H1 (cell line): ENCODE measurements at regions not wholly inside any gene's neighbourhood (a gene's known extent, or its start where the extent isn't known, plus 50 kb on each side); places are given as distances from the start of the nearest gene placed in this dataset.

Experiments
- CTCF ChIA-PET: fragments of 300-600 bp; sonication (Branson Sonifier 250); formaldehyde crosslinking; loops from one replicate; lab custom pipeline; 2021; ENCODE audit not compliant: partially characterized antibody; lab: Charles Lee
- POLR2A ChIA-PET: fragments of 300-600 bp; sonication (Branson Sonifier 250); formaldehyde crosslinking; loops from one replicate; lab custom pipeline; 2021; ENCODE audit warnings: inconsistent platforms; ENCODE audit not compliant: partially characterized antibody; lab: Charles Lee
- DNase-seq, 2 experiments: peaks; one replicate each; pipeline versions ENCODE4 v3.0.0 to v3.0.0-alpha.2; 2010 to 2022; ENCODE audit warnings: low spot score in 2 of 2, low read depth in 1 of 2, mixed read lengths in 1 of 2
- FAIRE-seq: peaks from 2 replicates; lab custom pipeline; 2011; peaks lifted over from hg19 to GRCh38; lab: Jason Lieb, UNC
- H2AFZ ChIP-seq: 2 replicates; pipeline ENCODE4 v1.8.1; 2012; ENCODE audit warnings: low read length, inconsistent platforms
- H2AK5ac ChIP-seq: 2 replicates; pipeline ENCODE4 v1.6.1; 2013; ENCODE audit warnings: low read depth, low read length
- H2BK120ac ChIP-seq: replicated peaks from 2 replicates; pipeline ENCODE3; 2013; ENCODE audit warnings: low read depth, low read length, inconsistent platforms
- H2BK12ac ChIP-seq: 2 replicates; pipeline ENCODE4 v1.6.1; 2013; ENCODE audit warnings: low read depth, low read length
- H2BK15ac ChIP-seq: 2 replicates; pipeline ENCODE4 v1.6.1; 2013; ENCODE audit warnings: low read length
- H2BK20ac ChIP-seq: 2 replicates; pipeline ENCODE4 v1.6.1; 2013; ENCODE audit warnings: low read length
- H2BK5ac ChIP-seq: 2 replicates; pipeline ENCODE4 v1.6.1; 2013; ENCODE audit warnings: low read depth, low read length
- H3K14ac ChIP-seq: 2 replicates; pipeline ENCODE4 v1.6.1; 2013; ENCODE audit warnings: inconsistent platforms; ENCODE audit not compliant: insufficient read length
- H3K18ac ChIP-seq: 2 replicates; pipeline ENCODE4 v1.6.1; 2013; ENCODE audit warnings: low read length; ENCODE audit errors: extremely low read depth
- H3K23ac ChIP-seq: 2 replicates; pipeline ENCODE4 v1.6.1; 2013; ENCODE audit warnings: inconsistent platforms; ENCODE audit not compliant: insufficient read length
- H3K23me2 ChIP-seq: 2 replicates; pipeline ENCODE4 v1.6.1; 2013; ENCODE audit warnings: low read depth, low read length
- H3K27ac ChIP-seq: 2 replicates; pipeline ENCODE4 v1.6.1; 2011; ENCODE audit warnings: low read depth, low read length, inconsistent platforms
- H3K27me3 ChIP-seq, 4 experiments: replicated peaks in 1 of 4; 1 replicate in 1 of 4; 2 replicates in 3 of 4; pipeline versions ENCODE4 v1.6.1 to v1.8.1; 2011 to 2013; ENCODE audit warnings: low read length in 3 of 4, mild to moderate bottlenecking in 3 of 4, inconsistent platforms in 2 of 4, mixed read lengths in 2 of 4, moderate library complexity in 1 of 4; ENCODE audit not compliant: control insufficient read depth in 3 of 4, insufficient read depth in 3 of 4; ENCODE audit errors: extremely low read depth in 1 of 4
- H3K36me3 ChIP-seq, 4 experiments: 2 replicates each; pipeline versions ENCODE4 v1.6.1 to v1.8.1; 2011 to 2013; ENCODE audit warnings: mild to moderate bottlenecking in 4 of 4, low read length in 3 of 4, moderate library complexity in 2 of 4, control low read depth in 1 of 4, inconsistent platforms in 1 of 4; ENCODE audit not compliant: insufficient read depth in 4 of 4, control insufficient read depth in 2 of 4
- H3K4ac ChIP-seq: replicated peaks from 2 replicates; pipeline ENCODE3; 2013; ENCODE audit warnings: low read length, low read depth, mixed read lengths, inconsistent platforms; ENCODE audit not compliant: insufficient read length
- H3K4me1 ChIP-seq, 4 experiments: replicated peaks in 1 of 4; 1 replicate in 1 of 4; 2 replicates in 3 of 4; pipeline versions ENCODE4 v1.6.1 to v1.8.1; 2011 to 2013; ENCODE audit warnings: low read length in 3 of 4, inconsistent platforms in 2 of 4, mixed read lengths in 1 of 4; ENCODE audit not compliant: insufficient read depth in 4 of 4, control insufficient read depth in 3 of 4
- H3K4me2 ChIP-seq, 2 experiments: 2 replicates each; pipeline versions ENCODE4 v1.6.1 to v1.8.1; 2011 to 2013; ENCODE audit warnings: low read depth in 2 of 2, low read length in 2 of 2, control low read depth in 1 of 2, inconsistent platforms in 1 of 2, mild to moderate bottlenecking in 1 of 2; ENCODE audit not compliant: insufficient read depth in 1 of 2
- H3K4me3 ChIP-seq, 4 experiments: fragments of 200-600, 300-600 bp in 1 of 4; sonication (generic), shearing (Covaris generic), sonication (Bioruptor Twin) in 1 of 4; 2 replicates each; pipeline versions ENCODE4 v1.5.1 to v1.8.1; 2011 to 2016; ENCODE audit warnings: low read length in 4 of 4, low read depth in 3 of 4, control low read depth in 2 of 4, inconsistent platforms in 2 of 4, mild to moderate bottlenecking in 2 of 4, mixed read lengths in 1 of 4, moderate library complexity in 1 of 4; ENCODE audit not compliant: insufficient read depth in 2 of 4; ENCODE audit errors: extremely low read depth in 1 of 4
- H3K56ac ChIP-seq: replicated peaks from 2 replicates; pipeline ENCODE3; 2013; ENCODE audit warnings: low read depth, mild to moderate bottlenecking, mixed read lengths, low read length, inconsistent platforms; ENCODE audit not compliant: insufficient read length
- H3K79me1 ChIP-seq: 2 replicates; pipeline ENCODE4 v1.6.1; 2013; ENCODE audit warnings: low read depth, low read length, control low read depth
- H3K79me2 ChIP-seq, 2 experiments: 2 replicates each; pipeline versions ENCODE4 v1.6.1 to v1.8.1; 2012 to 2013; ENCODE audit warnings: low read length in 2 of 2, mild to moderate bottlenecking in 2 of 2, inconsistent platforms in 1 of 2; ENCODE audit not compliant: insufficient read depth in 2 of 2, control insufficient read depth in 1 of 2
- H3K9ac ChIP-seq, 4 experiments: replicated peaks in 1 of 4; 1 replicate in 1 of 4; 2 replicates in 3 of 4; pipeline versions ENCODE4 v1.6.1 to v1.8.1; 2011 to 2013; ENCODE audit warnings: low read depth in 3 of 4, low read length in 3 of 4, control low read depth in 2 of 4, mild to moderate bottlenecking in 2 of 4, moderate library complexity in 2 of 4, inconsistent platforms in 1 of 4; ENCODE audit errors: extremely low read depth in 1 of 4
- H3K9me3 ChIP-seq, 2 experiments: 2 replicates each; pipeline versions ENCODE4 v1.6.1 to v1.8.1; 2012 to 2013; ENCODE audit warnings: mild to moderate bottlenecking in 2 of 2, moderate library complexity in 2 of 2, control low read depth in 1 of 2, inconsistent platforms in 1 of 2, low read depth in 1 of 2, low read length in 1 of 2, mixed read lengths in 1 of 2; ENCODE audit not compliant: insufficient read depth in 2 of 2
- H4K20me1 ChIP-seq, 2 experiments: replicated peaks in 1 of 2; 2 replicates each; pipeline versions ENCODE3 to v1.8.1; 2011 to 2013; ENCODE audit warnings: inconsistent platforms in 2 of 2, low read length in 2 of 2, mild to moderate bottlenecking in 1 of 2; ENCODE audit not compliant: insufficient read depth in 2 of 2, control insufficient read depth in 1 of 2
- H4K5ac ChIP-seq: 2 replicates; pipeline ENCODE4 v1.6.1; 2013; ENCODE audit warnings: low read length, low read depth, mixed read lengths, inconsistent platforms; ENCODE audit not compliant: insufficient read length
- H4K8ac ChIP-seq: 2 replicates; pipeline ENCODE4 v1.8.0; 2013; ENCODE audit warnings: mild to moderate bottlenecking, moderate library complexity, low read length, inconsistent platforms; ENCODE audit not compliant: insufficient read depth; ENCODE audit errors: extremely low read depth
- H4K91ac ChIP-seq: replicated peaks from 2 replicates; pipeline ENCODE3; 2013; ENCODE audit warnings: low read length, mixed read lengths, inconsistent platforms; ENCODE audit not compliant: insufficient read length
- BRCA1 ChIP-seq: IDR thresholded peaks from 2 replicates; pipeline ENCODE4 v1.6.1; 2012; ENCODE audit warnings: low read depth, low read length, improper control_type of control experiment
- CTCF ChIP-seq, 3 experiments: IDR thresholded peaks; 1 replicate in 2 of 3; 2 replicates in 1 of 3; pipeline versions ENCODE4 v1.5.1 to v1.6.1; 2011; ENCODE audit warnings: low read length in 3 of 3, mild to moderate bottlenecking in 3 of 3, inconsistent platforms in 2 of 3, low read depth in 1 of 3, moderate library complexity in 1 of 3; ENCODE audit not compliant: insufficient read depth in 1 of 3; ENCODE audit errors: control extremely low read depth in 1 of 3
- E2F6 ChIP-seq: IDR thresholded peaks from 2 replicates; pipeline ENCODE4 v1.6.1; 2012; ENCODE audit warnings: inconsistent platforms
- JUN ChIP-seq: IDR thresholded peaks from 2 replicates; pipeline ENCODE4 v1.6.1; 2011; ENCODE audit warnings: low read depth, mild to moderate bottlenecking, improper control_type of control experiment, low read length
- RAD21 ChIP-seq, 2 experiments: IDR thresholded peaks in 1 of 2; conservative IDR thresholded peaks in 1 of 2; 2 replicates each; pipeline ENCODE4 v1.6.1; 2011; ENCODE audit warnings: low read depth in 2 of 2, low read length in 2 of 2, improper control_type of control experiment in 1 of 2, inconsistent platforms in 1 of 2, mild to moderate bottlenecking in 1 of 2, moderate library complexity in 1 of 2
- RBBP5 ChIP-seq: IDR thresholded peaks from 2 replicates; pipeline ENCODE4 v1.7.1; 2012; ENCODE audit warnings: low read depth, mild to moderate bottlenecking, inconsistent platforms, low read length, moderate library complexity, borderline replicate concordance
- SP1 ChIP-seq: IDR thresholded peaks from 2 replicates; pipeline ENCODE4 v1.6.1; 2011; ENCODE audit warnings: low read depth, low read length
- SRF ChIP-seq: IDR thresholded peaks from 2 replicates; pipeline ENCODE4 v1.6.1; 2011; ENCODE audit warnings: mild to moderate bottlenecking, low read depth, low read length, moderate library complexity
- SUZ12 ChIP-seq: fragments of 200-600 bp; sonication (generic); IDR thresholded peaks from 2 replicates; pipeline ENCODE4 v1.6.1; 2012; ENCODE audit warnings: mild to moderate bottlenecking, inconsistent platforms, low read length, moderate library complexity, mixed read lengths
- TAF1 ChIP-seq: IDR thresholded peaks from 2 replicates; pipeline ENCODE4 v1.6.1; 2011; ENCODE audit warnings: mild to moderate bottlenecking, low read depth, low read length
- TBP ChIP-seq: IDR thresholded peaks from 2 replicates; pipeline ENCODE4 v1.6.1; 2011; ENCODE audit warnings: low read depth, low read length, improper control_type of control experiment
- WGBS, 2 experiments: shearing (Covaris generic) in 1 of 2; methylation state at CpG; one replicate each; pipeline versions ENCODE4 v1.1.6 to v1.1.7; 2013 to 2015; ENCODE audit warnings: low lambda C conversion rate in 2 of 2, mixed read lengths in 2 of 2, inconsistent platforms in 1 of 2, low coverage in 1 of 2, missing lambda C conversion rate in 1 of 2; ENCODE audit not compliant: insufficient replicate concordance in 2 of 2, insufficient coverage in 1 of 2, insufficient read length in 1 of 2; ENCODE audit errors: extremely low coverage in 1 of 2, missing lambda C conversion rate in 1 of 2; 5-methylcytosine and 5-hydroxymethylcytosine counted together

- H3K23me2 ChIP-seq = no peaks in the 10 kb centered on the region
- H3K23ac ChIP-seq = no peak overlapping the region
- CTCF ChIA-PET = interaction anchor here (0.6 to 3.9 kb wide), 36 partner anchors 8 to 618 kb away, joined by 3 to 43 read pairs (median 4); partner anchors contain the start of gene SLC35F1
- no peaks in the 10 kb centered on the region; a peak in 1 of 7 replicates for H3K27me3 ChIP-seq
- no peak overlapping the region for H3K27ac ChIP-seq
- H3K79me1 ChIP-seq = no peaks in the 10 kb centered on the region
- no peak overlapping the region for H3K4me2 ChIP-seq
- H2BK12ac ChIP-seq = no peak overlapping the region
- H2BK15ac ChIP-seq = no peak overlapping the region
- no peak overlapping the region for H3K18ac ChIP-seq
- 60% methylated on average over 2 of the region's 2 CpGs; no CpG with 5 or more reads in 1 of the 2 experiments for WGBS, 2 experiments
- no peak overlapping the region for H4K5ac ChIP-seq
- no peak overlapping the region for H3K4me3 ChIP-seq
- H2AFZ ChIP-seq = no peak overlapping the region
- no peak for FAIRE-seq
- H2BK120ac ChIP-seq = no peak overlapping the region
- POLR2A ChIA-PET = no interaction called here
- no peak overlapping the region for H4K91ac ChIP-seq
- H3K56ac ChIP-seq = no peak overlapping the region
- H3K9me3 ChIP-seq = no peaks in the 10 kb centered on the region; a peak in 1 of 4 replicates
- H3K9ac ChIP-seq = no peak overlapping the region
- no peaks in the 10 kb centered on the region for H3K79me2 ChIP-seq
- TF ChIP-seq RAD21 (IDR thresholded peaks at IDR 0.05 in 1 of 2, conservative IDR thresholded peaks at IDR 0.05 in 1 of 2; ENCODE audit: low read depth in 2 of 2, low read length in 2 of 2) = peak; percentile 81 to 82
- no peak for TF ChIP-seq SRF
- no peak for TF ChIP-seq SUZ12
- no peak for TF ChIP-seq SP1
- no peak for TF ChIP-seq JUN
- peak in 2 of 3 experiments; percentile 55 to 56; a peak in 2 of 4 replicates for TF ChIP-seq CTCF (IDR thresholded peaks at IDR 0.05; ENCODE audit: control extremely low read depth in 1 of 3, insufficient read depth in 1 of 3, low read depth in 1 of 3, low read length in 3 of 3)
- no peak for TF ChIP-seq TBP
- no peak for TF ChIP-seq E2F6
- no peak for TF ChIP-seq BRCA1
- no peak for TF ChIP-seq TAF1
- TF ChIP-seq RBBP5 = no peak
- H4K20me1 ChIP-seq = no peaks in the 10 kb centered on the region
- no peak overlapping the region for H4K8ac ChIP-seq
- H2AK5ac ChIP-seq = no peak overlapping the region
- no peak overlapping the region for H3K14ac ChIP-seq
- H3K4me1 ChIP-seq = peaks cover 0 to 4% (median 0%) of the 10 kb centered on the region in 4 experiments; a peak in 2 of 7 replicates
- no peak overlapping the region for H3K4ac ChIP-seq
- DNase-seq = no peak
- no peak overlapping the region for H2BK20ac ChIP-seq
- no peaks in the 10 kb centered on the region for H3K36me3 ChIP-seq
- H2BK5ac ChIP-seq = no peak overlapping the region
Observed at GRCh38 chr6:117840541-117840983, 66.5 kb upstream of the SLC35F1 start.
